Pons (tissue), 1 donor: ENCODE measurements at regions not wholly inside any gene's neighbourhood (a gene's known extent, or its start where the extent isn't known, plus 50 kb on each side); places are given as distances from the start of the nearest gene placed in this dataset.
A peak's percentile ranks its signal among the peaks of the same experiment; 100 is the strongest.

Experiments
- DNase-seq: peaks from one replicate; pipeline ENCODE4 v3.0.0-alpha.2; 2016; ENCODE audit warnings: low spot score

GRCh38 chr21:41045534-41046268 is 122.3 kb upstream of the BACE2 start:
- DNase-seq, result no peak

- no peak for DNase-seq
These were observed 119.8 kb upstream of the BACE2 start for GRCh38 chr21:41048145-41048544.

GRCh38 chr21:41048623-41049022 is 119.3 kb upstream of the BACE2 start:
- peak; percentile 71 for DNase-seq

- DNase-seq, result no peak
These were observed 115.0 kb upstream of the BACE2 start for GRCh38 chr21:41052820-41053555.

- DNase-seq, result no peak
These were observed 113.9 kb upstream of the BACE2 start for GRCh38 chr21:41054018-41054578.

GRCh38 chr21:41055266-41055665 is 112.7 kb upstream of the BACE2 start:
- DNase-seq, result no peak

GRCh38 chr21:41059871-41060270 is 108.1 kb upstream of the BACE2 start:
- DNase-seq, result no peak

- DNase-seq, result no peak
These were observed 106.3 kb upstream of the BACE2 start for GRCh38 chr21:41061701-41062100.

- DNase-seq, result no peak
These were observed 103.6 kb upstream of the BACE2 start for GRCh38 chr21:41064334-41064791.

- no peak for DNase-seq
These were observed 103.0 kb upstream of the BACE2 start for GRCh38 chr21:41064951-41065350.

- DNase-seq, result no peak
These were observed 102.4 kb upstream of the BACE2 start for GRCh38 chr21:41065539-41065938.

GRCh38 chr21:41066086-41066938 is 101.6 kb upstream of the BACE2 start:
- DNase-seq, result no peak

- DNase-seq, result no peak
These were observed 100.3 kb upstream of the BACE2 start for GRCh38 chr21:41067709-41068108.

GRCh38 chr21:41068496-41068895 is 99.5 kb upstream of the BACE2 start:
- peak; percentile 78 for DNase-seq

- DNase-seq, result peak; percentile 80
These were observed 98.9 kb upstream of the BACE2 start for GRCh38 chr21:41068967-41069642.

GRCh38 chr21:41070284-41070683 is 97.7 kb upstream of the BACE2 start:
- DNase-seq, result no peak

- no peak for DNase-seq
These were observed 96.4 kb upstream of the BACE2 start for GRCh38 chr21:41071258-41072171.

- DNase-seq, result no peak
These were observed 94.4 kb upstream of the BACE2 start for GRCh38 chr21:41073558-41073957.

- no peak for DNase-seq
These were observed 93.4 kb upstream of the BACE2 start for GRCh38 chr21:41074396-41075184.

GRCh38 chr21:41075656-41076055 is 92.3 kb upstream of the BACE2 start:
- DNase-seq, result no peak
